KMS-11 (cell line): ENCODE measurements at regions not wholly inside any gene's neighbourhood (a gene's known extent, or its start where the extent isn't known, plus 50 kb on each side); places are given as distances from the start of the nearest gene placed in this dataset.
A peak's percentile ranks its signal among the peaks of the same experiment; 100 is the strongest.

Experiments used
- H2AFZ ChIP-seq: fragments of 200-600 bp; sonication (generic); 2 replicates; pipeline ENCODE4 v1.6.1; 2016; ENCODE audit warnings: antibody characterized with exemption, mixed run types, low read depth
- H3K27ac ChIP-seq: fragments of 200-600 bp; sonication (generic); 2 replicates; pipeline ENCODE4 v1.6.1; 2016; ENCODE audit warnings: mild to moderate bottlenecking, mixed run types
- H3K27me3 ChIP-seq: fragments of 200-600 bp; sonication (generic); 2 replicates; pipeline ENCODE4 v1.6.1; 2017; ENCODE audit warnings: mild to moderate bottlenecking, low read depth, mixed run types, moderate library complexity; ENCODE audit not compliant: insufficient read depth
- H3K36me3 ChIP-seq: fragments of 200-600 bp; sonication (generic); 2 replicates; pipeline ENCODE4 v1.6.1; 2017; ENCODE audit warnings: mild to moderate bottlenecking, mixed run types; ENCODE audit not compliant: insufficient read depth
- H3K4me1 ChIP-seq: fragments of 200-600 bp; sonication (generic); 2 replicates; pipeline ENCODE4 v1.6.1; 2016; ENCODE audit warnings: mild to moderate bottlenecking, low read depth, mixed run types; ENCODE audit not compliant: poor library complexity, severe bottlenecking
- H3K4me2 ChIP-seq: fragments of 200-600 bp; sonication (generic); 2 replicates; pipeline ENCODE4 v1.7.0; 2016; ENCODE audit warnings: mild to moderate bottlenecking, mixed run types
- H3K4me3 ChIP-seq: fragments of 200-600 bp; sonication (generic); IDR thresholded peaks from 2 replicates; pipeline ENCODE4 v1.6.1; 2017; ENCODE audit warnings: low read depth, low read length, mixed read lengths; ENCODE audit not compliant: insufficient read depth
- H3K79me2 ChIP-seq: fragments of 200-600 bp; sonication (generic); 2 replicates; pipeline ENCODE4 v1.6.1; 2016; ENCODE audit warnings: low read depth, mixed run types; ENCODE audit not compliant: insufficient read depth
- H3K9ac ChIP-seq: fragments of 200-600 bp; sonication (generic); 2 replicates; pipeline ENCODE4 v1.6.1; 2016; ENCODE audit warnings: mild to moderate bottlenecking, mixed run types
- H4K20me1 ChIP-seq: fragments of 200-600 bp; sonication (generic); 2 replicates; pipeline ENCODE4 v1.6.1; 2016; ENCODE audit warnings: mild to moderate bottlenecking, mixed run types; ENCODE audit not compliant: insufficient read depth
- CTCF ChIP-seq: fragments of 200-600 bp; sonication (generic); conservative IDR thresholded peaks from 2 replicates; pipeline ENCODE4 v1.6.1; 2017; ENCODE audit warnings: low read depth, mild to moderate bottlenecking, antibody characterized with exemption, low read length, moderate library complexity, mixed read lengths

GRCh38 chr4:132065940-132066495 is 1083.1 kb upstream of the PCDH10 start:
- H2AFZ ChIP-seq: peak overlapping the region; percentile 13; the same call in 1 of the 2 replicates
- no peaks in the 10 kb centered on the region for H3K79me2 ChIP-seq
- peak overlapping the region; percentile 9 for H3K4me2 ChIP-seq
- TF ChIP-seq CTCF: no peak
- H4K20me1 ChIP-seq: no peaks in the 10 kb centered on the region
- H3K27ac ChIP-seq: no peak overlapping the region
- H3K4me1 ChIP-seq: peaks cover 16% of the 10 kb centered on the region
- H3K36me3 ChIP-seq: no peaks in the 10 kb centered on the region; the same call in 1 of the 2 replicates
- H3K4me3 ChIP-seq: no peak overlapping the region
- no peaks in the 10 kb centered on the region for H3K27me3 ChIP-seq
- H3K9ac ChIP-seq: 0 out of 2 replicates have a peak overlapping the region, but pooled peaks have one; percentile 7

GRCh38 chr4:132071815-132072214 is 1077.3 kb upstream of the PCDH10 start:
- Histone ChIP-seq H3K9ac (no peak overlapping the region), H4K20me1 (no peaks in the 10 kb centered on the region), H3K4me1 (peaks cover 4% of the 10 kb centered on the region), H3K27ac (no peak overlapping the region), H3K79me2 (no peaks in the 10 kb centered on the region), H3K4me3 (no peak overlapping the region), H2AFZ (no peak overlapping the region), H3K27me3 (no peaks in the 10 kb centered on the region), H3K4me2 (no peak overlapping the region), H3K36me3 (no peaks in the 10 kb centered on the region)
- no peak for TF ChIP-seq CTCF

- H3K36me3 ChIP-seq: no peaks in the 10 kb centered on the region
- no peak overlapping the region for H2AFZ ChIP-seq
- no peak overlapping the region for H3K4me2 ChIP-seq
- no peaks in the 10 kb centered on the region for H3K4me1 ChIP-seq
- no peaks in the 10 kb centered on the region for H4K20me1 ChIP-seq
- no peaks in the 10 kb centered on the region for H3K79me2 ChIP-seq
- TF ChIP-seq CTCF: no peak
- no peaks in the 10 kb centered on the region for H3K27me3 ChIP-seq
- H3K4me3 ChIP-seq: no peak overlapping the region
- H3K9ac ChIP-seq: no peak overlapping the region
- H3K27ac ChIP-seq: no peak overlapping the region
Measured at GRCh38 chr4:132076829-132077228, 1072.3 kb upstream of the PCDH10 start.

GRCh38 chr4:132085105-132085504 is 1064.0 kb upstream of the PCDH10 start:
- Histone ChIP-seq H3K36me3 (no peaks in the 10 kb centered on the region), H3K9ac (no peak overlapping the region), H3K4me1 (no peaks in the 10 kb centered on the region), H3K4me3 (no peak overlapping the region), H3K27me3 (no peaks in the 10 kb centered on the region), H2AFZ (no peak overlapping the region), H3K27ac (no peak overlapping the region), H3K4me2 (no peak overlapping the region), H4K20me1 (no peaks in the 10 kb centered on the region), H3K79me2 (no peaks in the 10 kb centered on the region)
- TF ChIP-seq CTCF: no peak
